DND-41 (cell line): ENCODE measurements at regions not wholly inside any gene's neighbourhood (a gene's known extent, or its start where the extent isn't known, plus 50 kb on each side); places are given as distances from the start of the nearest gene placed in this dataset.
"Not testable (repeated sequence)": the region's sequence is repeated elsewhere in the genome, so short reads cannot be mapped to it uniquely, and the experiment has no call there.

ENCODE experiments used
- ATAC-seq: fragments of 200-7000 bp; cut with Tn5 transposase; 3 replicates; pipeline ENCODE4 v1.9.1; 2021; ENCODE audit warnings: low read depth; ENCODE audit not compliant: insufficient read depth
- DNase-seq: peaks from one replicate; pipeline ENCODE4 v3.0.0-alpha.2; 2020
- H2AFZ ChIP-seq: 2 replicates; pipeline ENCODE4 v1.6.0; 2012; ENCODE audit warnings: low read depth, low read length
- H3K27ac ChIP-seq: 2 replicates; pipeline ENCODE4 v1.5.1; 2012; ENCODE audit warnings: low read length, inconsistent platforms
- H3K27me3 ChIP-seq: fragments of 200-600 bp; sonication (generic); 2 replicates; pipeline ENCODE4 v1.6.0; 2012; ENCODE audit warnings: low read length, mild to moderate bottlenecking, inconsistent platforms; ENCODE audit not compliant: insufficient read depth, poor library complexity
- H3K36me3 ChIP-seq: 2 replicates; pipeline ENCODE4 v1.5.1; 2012; ENCODE audit warnings: low read length, inconsistent platforms; ENCODE audit not compliant: insufficient read depth
- H3K4me1 ChIP-seq: 2 replicates; pipeline ENCODE4 v1.5.1; 2012; ENCODE audit warnings: mild to moderate bottlenecking, low read length; ENCODE audit not compliant: insufficient read depth
- H3K4me2 ChIP-seq: 2 replicates; pipeline ENCODE4 v1.6.0; 2012; ENCODE audit warnings: mild to moderate bottlenecking, moderate library complexity, low read length, inconsistent platforms; ENCODE audit not compliant: insufficient read depth
- H3K4me3 ChIP-seq, 2 experiments: fragments of 200-600 bp in 1 of 2; shearing (Covaris generic) in 1 of 2; 2 replicates each; pipeline ENCODE4 v1.5.1; 2012 to 2016; ENCODE audit warnings: inconsistent platforms in 2 of 2, low read length in 2 of 2, mild to moderate bottlenecking in 2 of 2, low read depth in 1 of 2, moderate library complexity in 1 of 2
- H3K79me2 ChIP-seq: 2 replicates; pipeline ENCODE4 v1.6.0; 2012; ENCODE audit warnings: low read length, inconsistent platforms; ENCODE audit not compliant: insufficient read depth
- H3K9ac ChIP-seq: 2 replicates; pipeline ENCODE4 v1.6.0; 2012; ENCODE audit warnings: low read depth, mild to moderate bottlenecking, inconsistent platforms, low read length, moderate library complexity
- H3K9me3 ChIP-seq: 2 replicates; pipeline ENCODE4 v1.5.1; 2012; ENCODE audit warnings: low read length, moderate library complexity, mild to moderate bottlenecking, inconsistent platforms; ENCODE audit not compliant: insufficient read depth, severe bottlenecking
- H4K20me1 ChIP-seq: 2 replicates; pipeline ENCODE4 v1.6.0; 2012; ENCODE audit warnings: low read length; ENCODE audit not compliant: insufficient read depth
- EZH2 ChIP-seq: IDR thresholded peaks from 3 replicates; pipeline ENCODE4 v1.6.1; 2012; ENCODE audit warnings: borderline replicate concordance, low read depth, mild to moderate bottlenecking, moderate library complexity, low read length, inconsistent platforms; ENCODE audit not compliant: severe bottlenecking
- TF ChIP-seq, protein P1 (sequence below): IDR thresholded peaks from 2 replicates; pipeline ENCODE4 v1.5.1; 2012; ENCODE audit warnings: borderline replicate concordance, low read length, moderate library complexity, mild to moderate bottlenecking; ENCODE audit not compliant: poor library complexity, severe bottlenecking; ENCODE audit errors: extremely low read depth

GRCh38 chr7:96827701-96828100 is 118.1 kb upstream of the SEM1 start:
- H3K4me2 ChIP-seq: no peak overlapping the region
- DNase-seq (no peak), ATAC-seq (no peak)
- H3K4me1 ChIP-seq: no peaks in the 10 kb centered on the region
- H2AFZ ChIP-seq: no peak overlapping the region
- no peaks in the 10 kb centered on the region for H3K27me3 ChIP-seq
- H3K9me3 ChIP-seq: no peaks in the 10 kb centered on the region
- no peak overlapping the region for H3K27ac ChIP-seq
- TF ChIP-seq EZH2: no peak
- TF ChIP-seq, protein P1, sequence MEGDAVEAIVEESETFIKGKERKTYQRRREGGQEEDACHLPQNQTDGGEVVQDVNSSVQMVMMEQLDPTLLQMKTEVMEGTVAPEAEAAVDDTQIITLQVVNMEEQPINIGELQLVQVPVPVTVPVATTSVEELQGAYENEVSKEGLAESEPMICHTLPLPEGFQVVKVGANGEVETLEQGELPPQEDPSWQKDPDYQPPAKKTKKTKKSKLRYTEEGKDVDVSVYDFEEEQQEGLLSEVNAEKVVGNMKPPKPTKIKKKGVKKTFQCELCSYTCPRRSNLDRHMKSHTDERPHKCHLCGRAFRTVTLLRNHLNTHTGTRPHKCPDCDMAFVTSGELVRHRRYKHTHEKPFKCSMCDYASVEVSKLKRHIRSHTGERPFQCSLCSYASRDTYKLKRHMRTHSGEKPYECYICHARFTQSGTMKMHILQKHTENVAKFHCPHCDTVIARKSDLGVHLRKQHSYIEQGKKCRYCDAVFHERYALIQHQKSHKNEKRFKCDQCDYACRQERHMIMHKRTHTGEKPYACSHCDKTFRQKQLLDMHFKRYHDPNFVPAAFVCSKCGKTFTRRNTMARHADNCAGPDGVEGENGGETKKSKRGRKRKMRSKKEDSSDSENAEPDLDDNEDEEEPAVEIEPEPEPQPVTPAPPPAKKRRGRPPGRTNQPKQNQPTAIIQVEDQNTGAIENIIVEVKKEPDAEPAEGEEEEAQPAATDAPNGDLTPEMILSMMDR: no peak
- H3K79me2 ChIP-seq: no peaks in the 10 kb centered on the region
- H3K4me3 ChIP-seq: no peak overlapping the region
- H4K20me1 ChIP-seq: no peaks in the 10 kb centered on the region
- H3K9ac ChIP-seq: no peak overlapping the region
- H3K36me3 ChIP-seq: no peaks in the 10 kb centered on the region

DNA sequence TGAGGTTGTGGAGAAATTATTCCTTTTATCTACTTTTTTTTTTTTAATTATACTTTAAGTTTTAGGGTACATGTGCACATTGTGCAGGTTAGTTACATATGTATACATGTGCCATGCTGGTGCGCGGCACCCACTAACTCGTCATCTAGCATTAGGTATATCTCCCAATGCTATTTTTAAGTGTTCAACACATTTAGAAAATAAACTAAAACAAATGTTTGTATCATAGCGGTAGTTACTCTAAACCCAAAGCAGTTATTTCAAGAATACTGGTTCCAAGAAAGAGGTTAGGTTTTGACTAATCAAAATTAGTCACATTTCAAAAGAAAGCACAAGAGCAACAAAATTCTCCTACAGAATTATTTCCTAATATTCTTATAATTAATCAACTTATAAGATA is 119.5 kb upstream of the SEM1 start:
- H3K79me2 ChIP-seq, H3K4me3 ChIP-seq, H3K4me1 ChIP-seq, H3K9ac ChIP-seq, H2AFZ ChIP-seq, DNase-seq, H3K27me3 ChIP-seq, H3K4me2 ChIP-seq, ATAC-seq, H3K9me3 ChIP-seq, H4K20me1 ChIP-seq, H3K36me3 ChIP-seq, H3K27ac ChIP-seq: not testable (repeated sequence)

- ATAC-seq (no peak), DNase-seq (no peak)
- peaks cover 7% of the 10 kb centered on the region for H3K4me1 ChIP-seq
- no peak overlapping the region for H3K9ac ChIP-seq
- H3K9me3 ChIP-seq: no peaks in the 10 kb centered on the region
- H3K79me2 ChIP-seq: no peaks in the 10 kb centered on the region
- no peak for TF ChIP-seq EZH2
- TF ChIP-seq, protein P1: no peak
- no peaks in the 10 kb centered on the region for H4K20me1 ChIP-seq
- H3K27me3 ChIP-seq: no peaks in the 10 kb centered on the region
- no peak overlapping the region for H3K4me2 ChIP-seq
- no peaks in the 10 kb centered on the region for H3K36me3 ChIP-seq
- H2AFZ ChIP-seq: no peak overlapping the region
- H3K4me3 ChIP-seq: no peak overlapping the region
- H3K27ac ChIP-seq: no peak overlapping the region
Measured at GRCh38 chr7:96831446-96831845, 121.8 kb upstream of the SEM1 start.

- DNase-seq (no peak), ATAC-seq (no peak)
- no peak overlapping the region for H3K9ac ChIP-seq
- no peak overlapping the region for H3K4me2 ChIP-seq
- no peaks in the 10 kb centered on the region for H3K27me3 ChIP-seq
- no peaks in the 10 kb centered on the region for H3K36me3 ChIP-seq
- no peaks in the 10 kb centered on the region for H3K9me3 ChIP-seq
- H3K79me2 ChIP-seq: no peaks in the 10 kb centered on the region
- H3K27ac ChIP-seq: no peak overlapping the region
- H2AFZ ChIP-seq: no peak overlapping the region
- no peak for TF ChIP-seq EZH2
- TF ChIP-seq, protein P1: no peak
- H3K4me1 ChIP-seq: peaks cover 15% of the 10 kb centered on the region
- H3K4me3 ChIP-seq: no peak overlapping the region
- H4K20me1 ChIP-seq: no peaks in the 10 kb centered on the region
Measured at GRCh38 chr7:96832092-96832662, 122.5 kb upstream of the SEM1 start.
